ENCODE measurements at regions not wholly inside any gene's neighbourhood (a gene's known extent, or its start where the extent isn't known, plus 50 kb on each side); places are given as distances from the start of the nearest gene placed in this dataset.

- Histone ChIP-seq H2BK20ac (ENCODE audit: low read length) (no peak overlapping the region), H3K27me3 (replicated peaks in 1 of 4; ENCODE audit: control insufficient read depth in 3 of 4, extremely low read depth in 1 of 4, insufficient read depth in 3 of 4, low read length in 3 of 4) (peaks cover 0 to 1% (median 0%) of the 10 kb centered on the region in 4 experiments; a peak in 1 of 7 replicates), H3K27ac (ENCODE audit: low read depth, low read length) (no peak overlapping the region), H4K20me1 (replicated peaks in 1 of 2; ENCODE audit: control insufficient read depth in 1 of 2, insufficient read depth in 2 of 2, low read length in 2 of 2) (no peaks in the 10 kb centered on the region), H3K23me2 (ENCODE audit: low read depth, low read length) (no peaks in the 10 kb centered on the region), H2AK5ac (ENCODE audit: low read depth, low read length) (no peak overlapping the region), H3K4ac (replicated peaks; ENCODE audit: insufficient read length, low read depth, low read length) (no peak overlapping the region), H3K4me2 (ENCODE audit: insufficient read depth in 1 of 2, low read depth in 2 of 2, low read length in 2 of 2) (no peak overlapping the region), H3K79me2 (ENCODE audit: control insufficient read depth in 1 of 2, insufficient read depth in 2 of 2, low read length in 2 of 2) (no peaks in the 10 kb centered on the region), H4K91ac (replicated peaks; ENCODE audit: insufficient read length, low read length) (no peak overlapping the region), H3K4me1 (replicated peaks in 1 of 4; ENCODE audit: control insufficient read depth in 3 of 4, insufficient read depth in 4 of 4, low read length in 3 of 4) (no peaks in the 10 kb centered on the region), H2BK120ac (replicated peaks; ENCODE audit: low read depth, low read length) (no peak overlapping the region), H2BK12ac (ENCODE audit: low read depth, low read length) (no peak overlapping the region), H3K36me3 (ENCODE audit: control insufficient read depth in 2 of 4, insufficient read depth in 4 of 4, low read length in 3 of 4) (no peaks in the 10 kb centered on the region), H3K56ac (replicated peaks; ENCODE audit: insufficient read length, low read depth, low read length) (no peak overlapping the region), H4K5ac (ENCODE audit: insufficient read length, low read depth, low read length) (no peak overlapping the region), H3K79me1 (ENCODE audit: low read depth, low read length) (no peaks in the 10 kb centered on the region), H3K4me3 (ENCODE audit: extremely low read depth in 1 of 4, insufficient read depth in 2 of 4, low read depth in 3 of 4, low read length in 4 of 4) (no peak overlapping the region), H3K9me3 (ENCODE audit: insufficient read depth in 2 of 2, low read depth in 1 of 2, low read length in 1 of 2) (no peaks in the 10 kb centered on the region; a peak in 1 of 4 replicates), H2BK15ac (ENCODE audit: low read length) (no peak overlapping the region), H2AFZ (ENCODE audit: low read length) (no peak overlapping the region), H2BK5ac (ENCODE audit: low read depth, low read length) (no peak overlapping the region), H3K18ac (ENCODE audit: extremely low read depth, low read length) (no peak overlapping the region), H3K23ac (ENCODE audit: insufficient read length) (no peak overlapping the region), H4K8ac (ENCODE audit: extremely low read depth, insufficient read depth, low read length) (no peak overlapping the region), H3K9ac (replicated peaks in 1 of 4; ENCODE audit: extremely low read depth in 1 of 4, low read depth in 3 of 4, low read length in 3 of 4) (no peak overlapping the region), H3K14ac (ENCODE audit: insufficient read length) (no peak overlapping the region)
- DNase-seq (ENCODE audit: low read depth in 1 of 2, low spot score in 2 of 2) (no peak), FAIRE-seq (no peak)
- 92% methylated on average over 4 of the region's 4 CpGs; no CpG with 5 or more reads in 1 of the 2 experiments for WGBS, 2 experiments (ENCODE audit: extremely low coverage in 1 of 2, insufficient coverage in 1 of 2, insufficient read length in 1 of 2, insufficient replicate concordance in 2 of 2, low coverage in 1 of 2, low lambda C conversion rate in 2 of 2, missing lambda C conversion rate in 1 of 2)
- ChIA-PET CTCF (ENCODE audit: partially characterized antibody) (no interaction called here), POLR2A (ENCODE audit: partially characterized antibody) (no interaction called here)
- TF ChIP-seq YY1 (IDR thresholded peaks at IDR 0.05; ENCODE audit: low read depth, low read length) (no peak), PHF8 (conservative IDR thresholded peaks at IDR 0.05; ENCODE audit: low read depth, low read length) (no peak), CTBP2 (IDR thresholded peaks at IDR 0.05; ENCODE audit: borderline replicate concordance, insufficient read depth, insufficient read length, low read length) (no peak), KDM4A (IDR thresholded peaks at IDR 0.05; ENCODE audit: low read depth, low read length, severe bottlenecking) (no peak), CHD2 (IDR thresholded peaks at IDR 0.05; ENCODE audit: low read length) (no peak), RAD21 (IDR thresholded peaks at IDR 0.05 in 1 of 2, conservative IDR thresholded peaks at IDR 0.05 in 1 of 2; ENCODE audit: low read depth in 2 of 2, low read length in 2 of 2) (no peak), EZH2 (IDR thresholded peaks at IDR 0.05; ENCODE audit: low read depth, low read length, severe bottlenecking) (no peak), MAX (IDR thresholded peaks at IDR 0.05) (no peak)
These were observed 187.5 kb upstream of the GPC6 start for GRCh38 chr13:93039131-93039530.
